VCaP (cell line): ENCODE measurements at regions not wholly inside any gene's neighbourhood (a gene's known extent, or its start where the extent isn't known, plus 50 kb on each side); places are given as distances from the start of the nearest gene placed in this dataset.
A peak's percentile ranks its signal among the peaks of the same experiment; 100 is the strongest.

ENCODE experiments used
- H3K27ac ChIP-seq: fragments of 450-650 bp; 2 replicates; pipeline ENCODE4 v1.5.1; 2017
- TF ChIP-seq, protein P1 (sequence below): fragments of 450-650 bp; conservative IDR thresholded peaks from 2 replicates; pipeline ENCODE4 v1.5.1; 2017; ENCODE audit warnings: mild to moderate bottlenecking, moderate library complexity

- TF ChIP-seq, protein P1, sequence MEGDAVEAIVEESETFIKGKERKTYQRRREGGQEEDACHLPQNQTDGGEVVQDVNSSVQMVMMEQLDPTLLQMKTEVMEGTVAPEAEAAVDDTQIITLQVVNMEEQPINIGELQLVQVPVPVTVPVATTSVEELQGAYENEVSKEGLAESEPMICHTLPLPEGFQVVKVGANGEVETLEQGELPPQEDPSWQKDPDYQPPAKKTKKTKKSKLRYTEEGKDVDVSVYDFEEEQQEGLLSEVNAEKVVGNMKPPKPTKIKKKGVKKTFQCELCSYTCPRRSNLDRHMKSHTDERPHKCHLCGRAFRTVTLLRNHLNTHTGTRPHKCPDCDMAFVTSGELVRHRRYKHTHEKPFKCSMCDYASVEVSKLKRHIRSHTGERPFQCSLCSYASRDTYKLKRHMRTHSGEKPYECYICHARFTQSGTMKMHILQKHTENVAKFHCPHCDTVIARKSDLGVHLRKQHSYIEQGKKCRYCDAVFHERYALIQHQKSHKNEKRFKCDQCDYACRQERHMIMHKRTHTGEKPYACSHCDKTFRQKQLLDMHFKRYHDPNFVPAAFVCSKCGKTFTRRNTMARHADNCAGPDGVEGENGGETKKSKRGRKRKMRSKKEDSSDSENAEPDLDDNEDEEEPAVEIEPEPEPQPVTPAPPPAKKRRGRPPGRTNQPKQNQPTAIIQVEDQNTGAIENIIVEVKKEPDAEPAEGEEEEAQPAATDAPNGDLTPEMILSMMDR: no peak
- peak overlapping the region; percentile 81 for H3K27ac ChIP-seq
These were observed 100.3 kb upstream of the ANK3 start for GRCh38 chr10:60490013-60490412.

DNA sequence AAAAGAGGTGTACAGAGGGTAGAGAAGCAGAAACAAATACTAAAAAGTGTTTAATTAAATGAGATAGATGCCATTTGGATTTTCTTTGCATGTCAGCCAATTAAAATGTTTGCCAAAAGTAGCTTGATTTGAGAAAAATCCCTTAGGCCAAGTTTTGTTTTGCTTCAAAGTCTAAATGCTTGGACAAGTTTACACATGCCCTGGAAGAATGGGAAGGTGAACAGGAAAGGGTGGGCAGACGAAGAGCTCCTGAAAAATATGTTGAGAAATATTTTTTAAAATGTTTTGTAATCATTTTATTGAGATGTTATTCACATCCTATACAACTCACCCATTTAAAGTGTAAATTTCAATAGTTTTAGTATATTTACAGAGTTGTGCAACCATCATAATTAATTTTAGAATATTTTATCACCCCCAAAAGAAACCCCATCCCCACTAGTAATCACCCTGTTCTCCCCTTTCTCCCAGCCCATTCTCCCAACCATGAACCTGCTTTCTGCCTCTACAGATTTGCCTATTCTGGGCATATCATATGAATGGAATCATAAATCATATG lies 98.5 kb upstream of the ANK3 start:
- H3K27ac ChIP-seq: peak overlapping the region; percentile 81
- TF ChIP-seq, protein P1: no peak

- no peak overlapping the region; the same call in 1 of the 2 replicates for H3K27ac ChIP-seq
- TF ChIP-seq, protein P1: no peak
These were observed 97.9 kb upstream of the ANK3 start for GRCh38 chr10:60487543-60487942.

DNA sequence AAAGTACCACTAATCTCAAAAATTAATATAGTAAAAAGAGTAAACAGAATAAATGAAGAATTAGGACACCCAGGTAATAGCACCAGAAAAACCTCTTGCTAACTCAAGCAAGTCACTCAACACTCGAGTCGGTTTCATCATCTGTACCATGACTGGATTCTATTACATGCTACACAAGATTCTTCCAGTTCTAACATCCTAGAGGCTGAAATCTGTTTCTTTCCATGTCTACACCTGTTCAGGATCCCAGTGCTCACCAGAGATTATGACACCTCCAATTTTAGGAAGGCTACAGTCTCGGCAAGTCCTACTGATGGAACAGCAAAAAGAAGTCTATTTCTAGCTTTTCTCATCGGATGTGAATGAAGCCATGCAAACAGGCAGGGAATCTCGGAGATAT lies 95.3 kb upstream of the ANK3 start:
- TF ChIP-seq, protein P1: no peak

GRCh38 chr10:60480865-60481563 lies 91.3 kb upstream of the ANK3 start:
- peak overlapping the region; percentile 91 for H3K27ac ChIP-seq
- TF ChIP-seq, protein P1: no peak

More for the DNA sequence above, 95.3 kb upstream of the ANK3 start:
- no peak overlapping the region for H3K27ac ChIP-seq

DNA sequence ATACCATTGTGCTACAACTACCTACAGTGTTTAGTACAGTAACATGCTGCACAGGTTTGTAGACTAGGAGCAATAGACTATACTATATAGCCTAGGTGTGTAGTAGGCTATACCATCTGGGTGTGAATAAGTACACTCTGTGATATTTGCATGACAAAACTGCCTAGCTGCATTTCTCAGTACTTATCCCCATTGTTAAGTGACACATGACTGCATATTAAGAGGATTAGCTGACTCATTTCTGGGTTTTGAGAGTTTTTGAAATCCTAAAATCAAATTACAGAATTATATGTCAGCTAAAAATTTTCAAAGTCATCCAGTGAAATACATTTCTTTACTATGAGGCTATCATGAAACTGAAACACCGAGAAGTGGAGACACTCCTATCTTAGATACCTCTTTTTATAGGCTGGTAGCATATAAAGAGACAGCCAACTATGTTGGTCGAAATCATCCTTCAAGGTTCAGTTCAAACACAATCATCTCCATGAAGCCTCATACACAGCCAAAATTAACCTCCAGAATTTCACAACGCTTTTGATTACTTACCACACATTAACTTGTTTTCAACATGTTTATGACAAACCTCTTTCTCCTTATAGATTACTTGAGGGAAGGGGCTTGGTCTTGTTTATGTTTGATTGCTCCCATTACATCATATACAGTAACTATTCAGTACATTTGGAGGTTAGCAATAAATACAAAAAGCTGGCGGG lies 89.8 kb upstream of the ANK3 start:
- TF ChIP-seq, protein P1: no peak
- H3K27ac ChIP-seq: peak overlapping the region; percentile 91

GRCh38 chr10:60476451-60476850 lies 86.8 kb upstream of the ANK3 start:
- no peak overlapping the region for H3K27ac ChIP-seq
- TF ChIP-seq, protein P1: no peak
